Tibial nerve (tissue), 4 donors: ENCODE measurements at regions not wholly inside any gene's neighbourhood (a gene's known extent, or its start where the extent isn't known, plus 50 kb on each side); places are given as distances from the start of the nearest gene placed in this dataset.

Experiments used
- CTCF ChIP-seq, 5 experiments: fragments of 200-600 bp in 3 of 5; fragments of 450-650 bp in 2 of 5; sonication (generic) in 3 of 5; IDR thresholded peaks; one replicate each; pipeline ENCODE4 v1.5.1; 2016 to 2019; ENCODE audit warnings: antibody characterized with exemption in 5 of 5, mild to moderate bottlenecking in 3 of 5, moderate library complexity in 2 of 5
- EP300 ChIP-seq, 2 donors: sonication (generic); formaldehyde crosslinking; IDR thresholded peaks; one replicate each; pipeline ENCODE4 v1.6.1; 2017; ENCODE audit warnings: antibody characterized with exemption in 2 of 2, mild to moderate bottlenecking in 1 of 2
- POLR2A ChIP-seq, 2 donors: fragments of 450-650 bp; IDR thresholded peaks; one replicate each; pipeline ENCODE4 v1.6.1; 2017; ENCODE audit warnings: antibody characterized with exemption in 2 of 2, mild to moderate bottlenecking in 2 of 2, moderate library complexity in 2 of 2

GRCh38 chr1:218980881-218981280 is 192.8 kb upstream of the LYPLAL1 start:
- TF ChIP-seq CTCF (IDR thresholded peaks at IDR 0.05) (no peak), POLR2A (IDR thresholded peaks at IDR 0.05) (no peak), EP300 (IDR thresholded peaks at IDR 0.05) (no peak)
